Brain microvascular endothelial cell (primary cell): ENCODE measurements at regions not wholly inside any gene's neighbourhood (a gene's known extent, or its start where the extent isn't known, plus 50 kb on each side); places are given as distances from the start of the nearest gene placed in this dataset.

Source experiments
- DNase-seq: peaks from one replicate; pipeline ENCODE4 v3.0.0-alpha.2; 2020
- H3K27ac ChIP-seq: fragments of 250-450 bp; sonication (Bioruptor Pico); 2 replicates; pipeline ENCODE4 v1.5.1; 2020; ENCODE audit warnings: mild to moderate bottlenecking, moderate library complexity
- H3K27me3 ChIP-seq: fragments of 250-450 bp; sonication (Bioruptor Pico); replicated peaks from 2 replicates; pipeline ENCODE4 v1.5.1; 2020; ENCODE audit warnings: mild to moderate bottlenecking
- H3K36me3 ChIP-seq: fragments of 250-450 bp; sonication (Bioruptor Pico); replicated peaks from 2 replicates; pipeline ENCODE4 v1.5.1; 2020; ENCODE audit warnings: mild to moderate bottlenecking
- H3K4me3 ChIP-seq: 2 replicates; pipeline ENCODE4 v1.5.1; 2011; ENCODE audit warnings: low read depth, mild to moderate bottlenecking, control low read depth, low read length, moderate library complexity
- in situ Hi-C: cut with HindIII; loops from 2 replicates; pipeline ENCODE4 v1.10.0; 2017; ENCODE audit warnings: low sequenced_read_pairs, low pct_ligation_motif_present
- TF ChIP-seq, protein P1 (sequence below): IDR thresholded peaks from 2 replicates; pipeline ENCODE4 v1.5.1; 2011; ENCODE audit warnings: low read depth, mild to moderate bottlenecking, moderate library complexity, low read length, control low read depth, inconsistent platforms; ENCODE audit errors: missing control alignments

DNA sequence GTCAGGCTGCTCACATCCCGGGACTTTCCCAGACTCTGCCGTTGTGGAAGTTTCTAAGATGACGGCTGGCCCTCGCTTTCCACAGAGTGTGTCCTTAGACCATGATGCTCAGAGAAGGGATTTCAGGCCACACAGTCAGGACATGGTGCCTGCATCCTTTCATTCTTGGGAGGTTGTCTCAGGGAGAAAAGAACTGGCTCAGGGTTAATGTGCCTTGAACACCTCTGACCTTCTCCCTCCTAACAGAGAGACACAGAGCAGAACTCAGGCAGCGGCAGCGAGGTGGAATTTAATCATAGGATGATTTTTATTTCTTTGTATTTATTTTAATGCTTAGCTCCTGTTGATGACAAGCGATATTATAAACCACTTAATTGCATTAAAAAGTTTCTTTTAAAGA, 96.9 kb upstream of the ATP2B2 start:
- Histone ChIP-seq H3K36me3 (no peaks in the 10 kb centered on the region), H3K27ac (no peak overlapping the region), H3K4me3 (no peak overlapping the region), H3K27me3 (no peaks in the 10 kb centered on the region)
- in situ Hi-C loops: no loop called here
- DNase-seq: no peak
- TF ChIP-seq, protein P1, sequence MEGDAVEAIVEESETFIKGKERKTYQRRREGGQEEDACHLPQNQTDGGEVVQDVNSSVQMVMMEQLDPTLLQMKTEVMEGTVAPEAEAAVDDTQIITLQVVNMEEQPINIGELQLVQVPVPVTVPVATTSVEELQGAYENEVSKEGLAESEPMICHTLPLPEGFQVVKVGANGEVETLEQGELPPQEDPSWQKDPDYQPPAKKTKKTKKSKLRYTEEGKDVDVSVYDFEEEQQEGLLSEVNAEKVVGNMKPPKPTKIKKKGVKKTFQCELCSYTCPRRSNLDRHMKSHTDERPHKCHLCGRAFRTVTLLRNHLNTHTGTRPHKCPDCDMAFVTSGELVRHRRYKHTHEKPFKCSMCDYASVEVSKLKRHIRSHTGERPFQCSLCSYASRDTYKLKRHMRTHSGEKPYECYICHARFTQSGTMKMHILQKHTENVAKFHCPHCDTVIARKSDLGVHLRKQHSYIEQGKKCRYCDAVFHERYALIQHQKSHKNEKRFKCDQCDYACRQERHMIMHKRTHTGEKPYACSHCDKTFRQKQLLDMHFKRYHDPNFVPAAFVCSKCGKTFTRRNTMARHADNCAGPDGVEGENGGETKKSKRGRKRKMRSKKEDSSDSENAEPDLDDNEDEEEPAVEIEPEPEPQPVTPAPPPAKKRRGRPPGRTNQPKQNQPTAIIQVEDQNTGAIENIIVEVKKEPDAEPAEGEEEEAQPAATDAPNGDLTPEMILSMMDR: no peak

- Histone ChIP-seq H3K27me3 (no peaks in the 10 kb centered on the region), H3K36me3 (no peaks in the 10 kb centered on the region), H3K4me3 (no peak overlapping the region), H3K27ac (no peak overlapping the region)
- TF ChIP-seq, protein P1: no peak
- no peak for DNase-seq
- in situ Hi-C loops: no loop called here
Observed at GRCh38 chr3:10602769-10603768, 97.7 kb upstream of the ATP2B2 start.

DNA sequence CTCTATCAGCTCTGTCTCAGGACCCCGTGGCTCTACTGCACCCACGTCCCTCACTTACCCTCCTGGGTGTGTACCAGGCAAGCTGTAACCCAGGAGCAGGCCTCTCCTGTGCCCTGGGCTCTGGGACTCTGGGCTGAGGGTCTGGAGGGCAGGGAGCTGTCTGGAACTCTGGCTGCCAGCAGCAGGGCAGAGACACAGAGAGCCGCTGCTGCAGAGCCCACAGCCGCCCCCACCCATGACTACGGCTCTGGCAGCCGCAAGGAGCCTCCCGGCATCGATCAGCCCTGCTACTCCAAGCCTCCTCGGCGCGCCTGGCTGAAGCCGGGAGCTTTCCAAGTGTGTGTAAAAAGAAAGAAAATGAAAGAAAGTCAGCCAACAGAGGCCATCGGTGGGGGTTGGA, 103.7 kb upstream of the ATP2B2 start:
- Histone ChIP-seq H3K27me3 (no peaks in the 10 kb centered on the region), H3K27ac (no peak overlapping the region)
- in situ Hi-C loops: no loop called here

GRCh38 chr3:10614168-10614567, 108.8 kb upstream of the ATP2B2 start:
- in situ Hi-C loops: no loop called here
- no peak for DNase-seq

More for the DNA sequence above, 103.7 kb upstream of the ATP2B2 start:
- Histone ChIP-seq H3K36me3 (no peaks in the 10 kb centered on the region), H3K4me3 (no peak overlapping the region)
- TF ChIP-seq, protein P1: no peak
- no peak for DNase-seq

DNA sequence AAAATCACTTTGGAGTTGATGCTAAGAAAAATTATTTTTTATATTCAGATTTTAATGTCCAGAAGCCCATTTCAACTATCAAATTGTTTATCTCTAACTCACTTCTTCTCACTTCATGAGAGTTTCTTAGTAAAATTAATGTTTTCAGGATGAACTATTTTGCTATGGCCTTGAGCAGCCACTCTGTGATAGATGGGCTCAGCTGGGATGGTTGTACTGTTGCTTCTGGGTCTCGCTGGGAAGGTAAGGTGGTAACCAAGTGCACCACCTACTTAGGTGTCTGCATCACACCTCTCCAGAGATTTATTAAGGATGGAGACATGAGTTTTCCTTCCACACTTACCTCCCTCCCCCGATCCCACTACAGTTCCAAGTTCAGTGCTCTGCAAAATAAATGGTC, 110.3 kb upstream of the ATP2B2 start:
- no peaks in the 10 kb centered on the region for H3K36me3 ChIP-seq
- no peak for DNase-seq
- peaks cover 5% of the 10 kb centered on the region for H3K27me3 ChIP-seq
- TF ChIP-seq, protein P1: no peak
- H3K27ac ChIP-seq: no peak overlapping the region
- H3K4me3 ChIP-seq: no peak overlapping the region
- in situ Hi-C loops: no loop called here

More at GRCh38 chr3:10614168-10614567, 108.8 kb upstream of the ATP2B2 start:
- Histone ChIP-seq H3K4me3 (no peak overlapping the region), H3K36me3 (no peaks in the 10 kb centered on the region), H3K27me3 (no peaks in the 10 kb centered on the region), H3K27ac (no peak overlapping the region)
- TF ChIP-seq, protein P1: no peak
